Cardiac muscle cell (in vitro differentiated cells and primary cell): ENCODE measurements at regions not wholly inside any gene's neighbourhood (a gene's known extent, or its start where the extent isn't known, plus 50 kb on each side); places are given as distances from the start of the nearest gene placed in this dataset.
A peak's percentile ranks its signal among the peaks of the same experiment; 100 is the strongest.

Source experiments
- DNase-seq, 2 donors: peaks; one replicate each; pipeline versions ENCODE4 v3.0.0 to v3.0.0-alpha.2; 2010 to 2017; ENCODE audit warnings: low read depth in 1 of 2, low spot score in 1 of 2
- H3K27ac ChIP-seq: fragments of 200-600 bp; sonication (generic); 2 replicates; pipeline ENCODE4 v1.5.1; 2016
- H3K27me3 ChIP-seq: fragments of 200-600 bp; sonication (generic); 2 replicates; pipeline ENCODE4 v1.6.0; 2016; ENCODE audit warnings: control low read depth
- H3K36me3 ChIP-seq: fragments of 200-600 bp; sonication (generic); 2 replicates; pipeline ENCODE4 v1.5.1; 2016; ENCODE audit warnings: control low read depth
- H3K4me1 ChIP-seq: fragments of 200-600 bp; sonication (generic); 2 replicates; pipeline ENCODE4 v1.8.1; 2017; ENCODE audit warnings: low read depth, mild to moderate bottlenecking, mixed run types
- H3K4me3 ChIP-seq: fragments of 200-600 bp; sonication (generic); 2 replicates; pipeline ENCODE4 v1.5.1; 2016; ENCODE audit warnings: mild to moderate bottlenecking
- H3K9me3 ChIP-seq: fragments of 200-600 bp; sonication (generic); 2 replicates; pipeline ENCODE4 v1.5.1; 2017; ENCODE audit warnings: low read depth, mild to moderate bottlenecking, control low read depth
- TF ChIP-seq, protein P1 (sequence below): IDR thresholded peaks from 2 replicates; pipeline ENCODE4 v1.5.1; 2012; ENCODE audit warnings: low read depth, mild to moderate bottlenecking, low read length

DNA sequence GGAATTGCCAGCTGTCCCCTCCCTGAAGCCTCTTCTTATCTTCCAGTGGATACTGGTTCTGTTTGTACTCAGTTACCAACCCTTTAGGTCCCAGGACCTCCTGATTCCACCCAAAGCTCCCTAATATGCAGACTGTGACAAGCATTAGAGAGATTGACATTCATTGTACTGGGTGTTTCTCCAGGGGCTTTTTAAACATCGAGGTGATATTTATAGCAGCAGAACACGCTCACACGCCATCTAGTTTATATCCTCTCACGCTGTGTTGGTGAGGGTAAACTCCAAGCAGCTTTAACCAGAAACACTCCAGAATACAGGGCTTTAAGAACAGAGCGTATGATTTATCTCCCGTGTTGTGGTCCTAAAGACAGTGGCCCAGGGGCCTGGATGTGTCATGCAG is 238.4 kb downstream of the IRF8 start:
- no peak for DNase-seq
- TF ChIP-seq, protein P1, sequence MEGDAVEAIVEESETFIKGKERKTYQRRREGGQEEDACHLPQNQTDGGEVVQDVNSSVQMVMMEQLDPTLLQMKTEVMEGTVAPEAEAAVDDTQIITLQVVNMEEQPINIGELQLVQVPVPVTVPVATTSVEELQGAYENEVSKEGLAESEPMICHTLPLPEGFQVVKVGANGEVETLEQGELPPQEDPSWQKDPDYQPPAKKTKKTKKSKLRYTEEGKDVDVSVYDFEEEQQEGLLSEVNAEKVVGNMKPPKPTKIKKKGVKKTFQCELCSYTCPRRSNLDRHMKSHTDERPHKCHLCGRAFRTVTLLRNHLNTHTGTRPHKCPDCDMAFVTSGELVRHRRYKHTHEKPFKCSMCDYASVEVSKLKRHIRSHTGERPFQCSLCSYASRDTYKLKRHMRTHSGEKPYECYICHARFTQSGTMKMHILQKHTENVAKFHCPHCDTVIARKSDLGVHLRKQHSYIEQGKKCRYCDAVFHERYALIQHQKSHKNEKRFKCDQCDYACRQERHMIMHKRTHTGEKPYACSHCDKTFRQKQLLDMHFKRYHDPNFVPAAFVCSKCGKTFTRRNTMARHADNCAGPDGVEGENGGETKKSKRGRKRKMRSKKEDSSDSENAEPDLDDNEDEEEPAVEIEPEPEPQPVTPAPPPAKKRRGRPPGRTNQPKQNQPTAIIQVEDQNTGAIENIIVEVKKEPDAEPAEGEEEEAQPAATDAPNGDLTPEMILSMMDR, result no peak
- Histone ChIP-seq H3K36me3 (no peaks in the 10 kb centered on the region), H3K27ac (peak overlapping the region; percentile 35), H3K4me1 (peaks cover 18% of the 10 kb centered on the region), H3K27me3 (no peaks in the 10 kb centered on the region), H3K4me3 (no peak overlapping the region), H3K9me3 (no peaks in the 10 kb centered on the region)

- H3K27ac ChIP-seq, result no peak overlapping the region
- TF ChIP-seq, protein P1, result no peak
- DNase-seq, result peak in 1 of 2 donors; percentile 15
- no peaks in the 10 kb centered on the region for H3K27me3 ChIP-seq
- no peaks in the 10 kb centered on the region for H3K36me3 ChIP-seq
- peaks cover 18% of the 10 kb centered on the region for H3K4me1 ChIP-seq
- H3K4me3 ChIP-seq, result no peak overlapping the region
- no peaks in the 10 kb centered on the region for H3K9me3 ChIP-seq
Measured at GRCh38 chr16:86138121-86139085, 239.4 kb downstream of the IRF8 start.

- no peaks in the 10 kb centered on the region for H3K27me3 ChIP-seq
- no peaks in the 10 kb centered on the region for H3K36me3 ChIP-seq
- H3K4me1 ChIP-seq, result peaks cover 5% of the 10 kb centered on the region
- H3K9me3 ChIP-seq, result no peaks in the 10 kb centered on the region
- no peak overlapping the region for H3K27ac ChIP-seq
- TF ChIP-seq, protein P1, result no peak
- no peak overlapping the region for H3K4me3 ChIP-seq
- DNase-seq, result no peak
Measured at GRCh38 chr16:86142801-86143236, 243.9 kb downstream of the IRF8 start.

GRCh38 chr16:86143666-86144065 is 244.7 kb downstream of the IRF8 start:
- TF ChIP-seq, protein P1, result no peak
- DNase-seq, result no peak
- no peak overlapping the region for H3K4me3 ChIP-seq
- no peaks in the 10 kb centered on the region for H3K36me3 ChIP-seq
- peaks cover under 1% of the 10 kb centered on the region for H3K4me1 ChIP-seq
- no peaks in the 10 kb centered on the region for H3K9me3 ChIP-seq
- H3K27me3 ChIP-seq, result no peaks in the 10 kb centered on the region
- H3K27ac ChIP-seq, result no peak overlapping the region

- no peaks in the 10 kb centered on the region for H3K4me1 ChIP-seq
- TF ChIP-seq, protein P1, result no peak
- no peaks in the 10 kb centered on the region for H3K9me3 ChIP-seq
- no peaks in the 10 kb centered on the region for H3K27me3 ChIP-seq
- no peaks in the 10 kb centered on the region for H3K36me3 ChIP-seq
- no peak for DNase-seq
- no peak overlapping the region for H3K4me3 ChIP-seq
- H3K27ac ChIP-seq, result no peak overlapping the region
Measured at GRCh38 chr16:86145669-86146068, 246.7 kb downstream of the IRF8 start.
